Right atrium auricular region (tissue), 2 donors: ENCODE measurements at regions not wholly inside any gene's neighbourhood (a gene's known extent, or its start where the extent isn't known, plus 50 kb on each side); places are given as distances from the start of the nearest gene placed in this dataset.

ENCODE experiments used
- DNase-seq: peaks from one replicate; pipeline ENCODE4 v3.0.0-alpha.2; 2019; ENCODE audit warnings: low spot score
- H3K27ac ChIP-seq, 2 donors: fragments of 200-600 bp; sonication (generic); 1 replicate in 1 of 2; 2 replicates in 1 of 2; pipeline ENCODE4 v1.5.1; 2016 to 2019
- H3K27me3 ChIP-seq, 2 donors: fragments of 200-600 bp; sonication (generic); one replicate each; pipeline versions ENCODE4 v1.5.1 to v1.6.0; 2017 to 2019
- H3K36me3 ChIP-seq: fragments of 200-600 bp; sonication (generic); one replicate; pipeline ENCODE4 v1.5.1; 2016
- H3K4me1 ChIP-seq, 2 donors: fragments of 200-600 bp; sonication (generic); one replicate each; pipeline versions ENCODE4 v1.5.1 to v1.6.0; 2017 to 2019
- H3K4me3 ChIP-seq, 2 donors: fragments of 200-600 bp; sonication (generic); 1 replicate in 1 of 2; 2 replicates in 1 of 2; pipeline ENCODE4 v1.5.1; 2017 to 2019; ENCODE audit warnings: mild to moderate bottlenecking in 1 of 2, moderate library complexity in 1 of 2
- H3K9me3 ChIP-seq, 2 donors: fragments of 200-600 bp; sonication (generic); one replicate each; pipeline ENCODE4 v1.5.1; 2019
- CTCF ChIP-seq, 2 donors: fragments of 200-600 bp; sonication (generic); IDR thresholded peaks; one replicate each; pipeline ENCODE4 v1.5.1; 2019; ENCODE audit warnings: antibody characterized with exemption in 2 of 2

- H3K36me3 ChIP-seq: no peaks in the 10 kb centered on the region
- no peak for TF ChIP-seq CTCF (IDR thresholded peaks at IDR 0.05)
These were observed 1485.4 kb upstream of the CELF4 start for GRCh38 chr18:39051013-39051412.

GRCh38 chr18:39039813-39040212, 1474.2 kb upstream of the CELF4 start:
- Histone ChIP-seq H3K27me3 (no peaks in the 10 kb centered on the region), H3K36me3 (no peaks in the 10 kb centered on the region), H3K4me3 (no peak overlapping the region), H3K27ac (no peak overlapping the region), H3K9me3 (no peaks in the 10 kb centered on the region), H3K4me1 (no peaks in the 10 kb centered on the region)
- no peak for DNase-seq
- no peak for TF ChIP-seq CTCF (IDR thresholded peaks at IDR 0.05)

More at GRCh38 chr18:39051013-39051412, 1485.4 kb upstream of the CELF4 start:
- Histone ChIP-seq H3K27me3 (no peaks in the 10 kb centered on the region), H3K27ac (no peak overlapping the region), H3K9me3 (no peaks in the 10 kb centered on the region), H3K4me1 (no peaks in the 10 kb centered on the region), H3K4me3 (no peak overlapping the region)
- no peak for DNase-seq

- no peak overlapping the region for H3K27ac ChIP-seq
- no peaks in the 10 kb centered on the region for H3K36me3 ChIP-seq
- TF ChIP-seq CTCF (IDR thresholded peaks at IDR 0.05): no peak
- H3K4me1 ChIP-seq: no peaks in the 10 kb centered on the region
- no peaks in the 10 kb centered on the region for H3K27me3 ChIP-seq
- DNase-seq: no peak
- no peak overlapping the region for H3K4me3 ChIP-seq
- H3K9me3 ChIP-seq: no peaks in the 10 kb centered on the region
These were observed 1472.3 kb upstream of the CELF4 start for GRCh38 chr18:39037925-39038324.

- no peaks in the 10 kb centered on the region for H3K9me3 ChIP-seq
- no peak overlapping the region for H3K4me3 ChIP-seq
- no peaks in the 10 kb centered on the region for H3K36me3 ChIP-seq
- no peaks in the 10 kb centered on the region for H3K4me1 ChIP-seq
- no peak for DNase-seq
- TF ChIP-seq CTCF (IDR thresholded peaks at IDR 0.05): no peak
- H3K27me3 ChIP-seq: no peaks in the 10 kb centered on the region
- no peak overlapping the region for H3K27ac ChIP-seq
These were observed 1467.7 kb upstream of the CELF4 start for GRCh38 chr18:39033312-39033711.

- H3K9me3 ChIP-seq: no peaks in the 10 kb centered on the region
- DNase-seq: no peak
- H3K27me3 ChIP-seq: no peaks in the 10 kb centered on the region
- no peak overlapping the region for H3K27ac ChIP-seq
- H3K4me3 ChIP-seq: no peak overlapping the region
- no peaks in the 10 kb centered on the region for H3K36me3 ChIP-seq
- no peaks in the 10 kb centered on the region for H3K4me1 ChIP-seq
- no peak for TF ChIP-seq CTCF (IDR thresholded peaks at IDR 0.05)
These were observed 1466.0 kb upstream of the CELF4 start for GRCh38 chr18:39031647-39032046.

GRCh38 chr18:39030124-39030655, 1464.6 kb upstream of the CELF4 start:
- H3K9me3 ChIP-seq: no peaks in the 10 kb centered on the region
- no peak for TF ChIP-seq CTCF (IDR thresholded peaks at IDR 0.05)
- no peaks in the 10 kb centered on the region for H3K36me3 ChIP-seq
- DNase-seq: no peak
- no peak overlapping the region for H3K4me3 ChIP-seq
- no peaks in the 10 kb centered on the region for H3K4me1 ChIP-seq
- H3K27ac ChIP-seq: no peak overlapping the region
- no peaks in the 10 kb centered on the region for H3K27me3 ChIP-seq
